Hematopoietic multipotent progenitor cell treated with erythropoietin and hydrocortisone succinate and interleukin-3 and kit ligand, for 17 days (in vitro differentiated cells): ENCODE measurements at regions not wholly inside any gene's neighbourhood (a gene's known extent, or its start where the extent isn't known, plus 50 kb on each side); places are given as distances from the start of the nearest gene placed in this dataset.

ENCODE experiments used
- DNase-seq: peaks from one replicate; pipeline ENCODE4 v3.0.0-alpha.2; 2015; ENCODE audit warnings: low spot score

GRCh38 chr15:69824075-69824876, 273.4 kb downstream of the TLE3 start:
- no peak for DNase-seq

- DNase-seq: no peak
These were observed 272.8 kb downstream of the TLE3 start for GRCh38 chr15:69824877-69825406.

GRCh38 chr15:69825941-69826818, 271.5 kb downstream of the TLE3 start:
- no peak for DNase-seq

GRCh38 chr15:69826819-69827175, 270.9 kb downstream of the TLE3 start:
- no peak for DNase-seq

GRCh38 chr15:69827751-69828150, 270.0 kb downstream of the TLE3 start:
- DNase-seq: no peak

- no peak for DNase-seq
These were observed 269.4 kb downstream of the TLE3 start for GRCh38 chr15:69828181-69828828.

GRCh38 chr15:69829974-69830373, 267.7 kb downstream of the TLE3 start:
- no peak for DNase-seq

GRCh38 chr15:69830430-69830829, 267.3 kb downstream of the TLE3 start:
- no peak for DNase-seq

- DNase-seq: no peak
These were observed 266.8 kb downstream of the TLE3 start for GRCh38 chr15:69830876-69831275.

- no peak for DNase-seq
These were observed 263.4 kb downstream of the TLE3 start for GRCh38 chr15:69834267-69834666.

GRCh38 chr15:69834761-69835160, 263.0 kb downstream of the TLE3 start:
- DNase-seq: no peak

- no peak for DNase-seq
These were observed 261.7 kb downstream of the TLE3 start for GRCh38 chr15:69836048-69836447.

GRCh38 chr15:69836526-69837230, 261.0 kb downstream of the TLE3 start:
- no peak for DNase-seq

GRCh38 chr15:69838338-69838737, 259.4 kb downstream of the TLE3 start:
- no peak for DNase-seq

GRCh38 chr15:69838994-69839393, 258.7 kb downstream of the TLE3 start:
- no peak for DNase-seq

GRCh38 chr15:69841113-69841828, 256.4 kb downstream of the TLE3 start:
- DNase-seq: no peak

- DNase-seq: no peak
These were observed 254.9 kb downstream of the TLE3 start for GRCh38 chr15:69842851-69843250.

- DNase-seq: no peak
These were observed 254.3 kb downstream of the TLE3 start for GRCh38 chr15:69843276-69843899.

GRCh38 chr15:69843900-69844304, 253.8 kb downstream of the TLE3 start:
- DNase-seq: no peak

- no peak for DNase-seq
These were observed 252.6 kb downstream of the TLE3 start for GRCh38 chr15:69845159-69845558.

GRCh38 chr15:69847625-69848024, 250.1 kb downstream of the TLE3 start:
- no peak for DNase-seq
